Thyroid gland (tissue), 4 donors: ENCODE measurements at regions not wholly inside any gene's neighbourhood (a gene's known extent, or its start where the extent isn't known, plus 50 kb on each side); places are given as distances from the start of the nearest gene placed in this dataset.

Experiments
- DNase-seq, 2 donors: peaks; one replicate each; pipeline ENCODE4 v3.0.0-alpha.2; 2019
- H3K27ac ChIP-seq, 3 donors: fragments of 200-600 bp; sonication (generic); 1 replicate in 2 of 3; 2 replicates in 1 of 3; pipeline ENCODE4 v1.5.1; 2016 to 2019; ENCODE audit warnings: mild to moderate bottlenecking in 1 of 3, moderate library complexity in 1 of 3
- H3K27me3 ChIP-seq: fragments of 200-600 bp; sonication (generic); one replicate; pipeline ENCODE4 v1.5.1; 2019
- H3K36me3 ChIP-seq, 2 donors: fragments of 200-600 bp; sonication (generic); one replicate each; pipeline ENCODE4 v1.5.1; 2016 to 2019
- H3K4me1 ChIP-seq, 2 donors: fragments of 200-600 bp; sonication (generic); one replicate each; pipeline ENCODE4 v1.5.1; 2017 to 2019
- H3K4me3 ChIP-seq, 3 donors: fragments of 200-600 bp; sonication (generic); replicated peaks in 1 of 3; 1 replicate in 2 of 3; 2 replicates in 1 of 3; pipeline ENCODE4 v1.5.1; 2016; ENCODE audit warnings: mild to moderate bottlenecking in 1 of 3
- H3K9me3 ChIP-seq: fragments of 200-600 bp; sonication (generic); one replicate; pipeline ENCODE4 v1.5.1; 2017
- POLR2A ChIP-seq, 2 donors: fragments of 450-650 bp; IDR thresholded peaks; one replicate each; pipeline ENCODE4 v1.6.1; 2017; ENCODE audit warnings: antibody characterized with exemption in 2 of 2, mild to moderate bottlenecking in 2 of 2, moderate library complexity in 1 of 2
- WGBS, 2 donors: methylation state at CpG; one replicate each; pipeline ENCODE4 v1.1.5; 2017; 5-methylcytosine and 5-hydroxymethylcytosine counted together
- intact Hi-C: fragments of 100-400 bp; cut with DNase I; formaldehyde crosslinking; loops from one replicate; pipeline ENCODE4 v1.15.1; 2023
- TF ChIP-seq, protein P1 (sequence below), 6 experiments: fragments of 200-600 bp in 3 of 6; fragments of 450-650 bp in 3 of 6; sonication (generic) in 3 of 6; IDR thresholded peaks; one replicate each; pipeline ENCODE4 v1.5.1; 2016 to 2019; ENCODE audit warnings: antibody characterized with exemption in 6 of 6, mild to moderate bottlenecking in 2 of 6, inconsistent platforms in 1 of 6, moderate library complexity in 1 of 6

DNA sequence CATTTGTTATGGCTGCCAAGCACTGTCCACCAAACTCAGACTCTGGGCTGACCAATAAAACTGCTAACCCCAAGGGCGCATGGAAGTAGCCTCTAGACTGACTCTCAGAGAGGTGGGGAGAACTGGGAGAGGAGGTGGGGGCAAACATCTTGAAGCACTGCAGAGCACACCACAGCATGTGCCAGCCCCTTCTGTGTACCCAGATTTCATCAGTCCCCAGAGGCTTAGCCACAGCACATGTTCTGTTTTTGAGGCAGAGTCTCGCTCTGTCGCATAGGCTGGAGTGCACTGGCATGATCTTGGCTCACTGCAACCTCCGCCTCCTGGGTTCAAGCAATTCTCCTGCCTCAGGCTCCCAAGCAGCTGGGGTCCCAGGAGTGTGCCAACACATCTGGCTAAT is 119.5 kb upstream of the SPATA12 start:
- WGBS, 2 donors = 82 to 100% methylated on average over 1 to 4 of the region's 4 CpGs
- intact Hi-C loops = no loop called here
- Histone ChIP-seq H3K27me3 (no peaks in the 10 kb centered on the region), H3K36me3 (no peaks in the 10 kb centered on the region), H3K9me3 (no peaks in the 10 kb centered on the region), H3K4me1 (peaks cover 3 to 8% of the 10 kb centered on the region in 2 donors), H3K27ac (no peak overlapping the region), H3K4me3 (no peak overlapping the region)
- TF ChIP-seq POLR2A (IDR thresholded peaks at IDR 0.05) = no peak
- TF ChIP-seq, protein P1, sequence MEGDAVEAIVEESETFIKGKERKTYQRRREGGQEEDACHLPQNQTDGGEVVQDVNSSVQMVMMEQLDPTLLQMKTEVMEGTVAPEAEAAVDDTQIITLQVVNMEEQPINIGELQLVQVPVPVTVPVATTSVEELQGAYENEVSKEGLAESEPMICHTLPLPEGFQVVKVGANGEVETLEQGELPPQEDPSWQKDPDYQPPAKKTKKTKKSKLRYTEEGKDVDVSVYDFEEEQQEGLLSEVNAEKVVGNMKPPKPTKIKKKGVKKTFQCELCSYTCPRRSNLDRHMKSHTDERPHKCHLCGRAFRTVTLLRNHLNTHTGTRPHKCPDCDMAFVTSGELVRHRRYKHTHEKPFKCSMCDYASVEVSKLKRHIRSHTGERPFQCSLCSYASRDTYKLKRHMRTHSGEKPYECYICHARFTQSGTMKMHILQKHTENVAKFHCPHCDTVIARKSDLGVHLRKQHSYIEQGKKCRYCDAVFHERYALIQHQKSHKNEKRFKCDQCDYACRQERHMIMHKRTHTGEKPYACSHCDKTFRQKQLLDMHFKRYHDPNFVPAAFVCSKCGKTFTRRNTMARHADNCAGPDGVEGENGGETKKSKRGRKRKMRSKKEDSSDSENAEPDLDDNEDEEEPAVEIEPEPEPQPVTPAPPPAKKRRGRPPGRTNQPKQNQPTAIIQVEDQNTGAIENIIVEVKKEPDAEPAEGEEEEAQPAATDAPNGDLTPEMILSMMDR (IDR thresholded peaks at IDR 0.05) = no peak
- no peak for DNase-seq

DNA sequence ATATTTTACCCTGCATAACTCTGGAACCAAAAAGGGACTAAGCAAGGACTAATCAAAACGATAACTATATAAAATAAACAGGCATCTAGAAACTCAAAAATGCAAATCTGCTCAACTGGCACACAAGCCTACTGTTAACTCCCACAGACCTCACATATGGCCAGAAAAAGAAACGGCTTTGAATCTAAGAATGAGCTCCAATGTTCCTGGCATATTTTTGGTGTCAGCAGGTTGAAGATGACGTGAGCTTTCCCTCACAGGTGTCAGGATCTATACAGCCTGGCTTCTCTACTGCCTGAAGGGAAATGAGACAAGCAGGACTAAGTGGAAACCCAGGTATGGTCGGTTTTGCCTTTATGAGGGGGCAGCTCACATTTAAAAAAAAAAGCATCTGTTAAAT is 120.1 kb upstream of the SPATA12 start:
- Histone ChIP-seq H3K27me3 (no peaks in the 10 kb centered on the region), H3K4me1 (peaks cover 10 to 13% of the 10 kb centered on the region in 2 donors), H3K9me3 (no peaks in the 10 kb centered on the region), H3K27ac (no peak overlapping the region), H3K4me3 (no peak overlapping the region), H3K36me3 (no peaks in the 10 kb centered on the region)
- TF ChIP-seq, protein P1 (IDR thresholded peaks at IDR 0.05) = no peak
- TF ChIP-seq POLR2A (IDR thresholded peaks at IDR 0.05) = no peak
- no peak for DNase-seq
- WGBS, 2 donors = 61 to 64% methylated on average over 4 of the region's 4 CpGs
- intact Hi-C loops = no loop called here

DNA sequence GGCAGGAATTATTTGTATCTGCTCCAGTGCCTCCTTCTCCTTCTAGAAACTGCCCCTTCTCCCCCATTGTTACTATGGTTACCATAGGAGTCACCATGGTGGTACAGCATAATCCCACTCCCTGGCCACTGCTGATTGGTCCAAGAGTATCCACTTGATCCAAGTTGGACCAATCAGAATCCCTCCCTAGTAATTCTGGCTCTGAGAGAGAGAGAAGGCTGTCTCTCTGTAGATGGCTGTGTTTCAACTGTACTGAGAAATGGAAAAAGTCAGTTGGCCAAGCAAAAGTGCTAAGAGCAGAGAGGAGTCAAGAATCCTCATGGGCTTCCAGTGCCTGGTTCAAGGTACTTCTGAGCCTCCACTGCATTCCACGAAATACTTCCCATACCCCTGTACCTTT is 120.6 kb upstream of the SPATA12 start:
- H3K27ac ChIP-seq = no peak overlapping the region
- H3K9me3 ChIP-seq = no peaks in the 10 kb centered on the region
- H3K36me3 ChIP-seq = no peaks in the 10 kb centered on the region
- no peak for DNase-seq
- H3K4me1 ChIP-seq = peaks cover 10 to 13% of the 10 kb centered on the region in 2 donors
- no peaks in the 10 kb centered on the region for H3K27me3 ChIP-seq
- no peak overlapping the region for H3K4me3 ChIP-seq
- intact Hi-C loops = no loop called here
- 60 to 65% methylated on average over 1 of the region's 1 CpG for WGBS, 2 donors
- TF ChIP-seq, protein P1 (IDR thresholded peaks at IDR 0.05) = no peak
- no peak for TF ChIP-seq POLR2A (IDR thresholded peaks at IDR 0.05)

DNA sequence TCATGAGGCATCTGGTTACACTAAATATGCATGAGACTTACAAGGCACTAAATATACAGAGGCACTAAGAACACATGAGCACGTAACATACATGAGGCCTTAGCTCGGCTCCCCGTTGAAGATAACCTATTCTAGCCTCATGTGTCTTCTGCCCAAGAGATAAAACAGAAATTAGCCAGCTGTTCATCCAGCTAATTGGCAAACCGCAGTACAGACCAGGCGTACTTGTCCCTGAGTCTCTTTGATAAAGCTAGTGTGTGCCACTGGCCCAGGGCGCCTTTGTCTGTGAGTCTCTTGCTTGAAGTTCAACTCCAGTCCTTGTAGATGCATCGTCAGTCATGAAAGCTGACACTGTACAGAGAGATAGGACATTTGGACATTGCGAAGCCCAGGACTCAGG is 121.9 kb upstream of the SPATA12 start:
- no peak overlapping the region for H3K27ac ChIP-seq
- 86 to 97% methylated on average over 8 of the region's 8 CpGs for WGBS, 2 donors
- H3K4me3 ChIP-seq = no peak overlapping the region
- intact Hi-C loops = no loop called here
- no peaks in the 10 kb centered on the region for H3K9me3 ChIP-seq
- H3K36me3 ChIP-seq = no peaks in the 10 kb centered on the region
- DNase-seq = no peak
- no peaks in the 10 kb centered on the region for H3K27me3 ChIP-seq
- peaks cover 10 to 13% of the 10 kb centered on the region in 2 donors for H3K4me1 ChIP-seq
- no peak for TF ChIP-seq POLR2A (IDR thresholded peaks at IDR 0.05)
- TF ChIP-seq, protein P1 (IDR thresholded peaks at IDR 0.05) = no peak

DNA sequence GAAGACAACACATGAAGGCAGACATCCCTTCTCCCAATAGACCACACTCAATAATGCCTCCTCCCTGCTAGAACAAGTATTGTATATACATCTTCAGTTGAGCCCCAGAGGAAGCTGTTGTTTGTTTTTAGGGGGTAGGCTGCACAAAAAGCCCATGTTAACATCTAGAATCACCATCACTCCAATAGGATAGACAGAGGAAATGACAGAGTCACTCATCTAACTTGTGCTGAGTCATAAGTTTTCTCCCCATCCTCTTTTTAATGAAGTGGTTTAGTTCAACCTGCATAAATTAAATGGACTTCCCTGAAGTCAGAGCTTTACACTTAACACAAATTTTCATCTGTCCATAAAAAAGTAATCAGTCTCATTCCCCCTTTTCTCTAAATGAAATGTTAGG is 122.9 kb upstream of the SPATA12 start:
- Histone ChIP-seq H3K4me1 (peaks cover 10 to 13% of the 10 kb centered on the region in 2 donors), H3K36me3 (no peaks in the 10 kb centered on the region), H3K9me3 (no peaks in the 10 kb centered on the region), H3K27ac (no peak overlapping the region), H3K4me3 (no peak overlapping the region), H3K27me3 (no peaks in the 10 kb centered on the region)
- intact Hi-C loops = no loop called here
- no peak for DNase-seq
- TF ChIP-seq POLR2A (IDR thresholded peaks at IDR 0.05) = no peak
- TF ChIP-seq, protein P1 (IDR thresholded peaks at IDR 0.05) = no peak
